ENCODE measurements at regions not wholly inside any gene's neighbourhood (a gene's known extent, or its start where the extent isn't known, plus 50 kb on each side); places are given as distances from the start of the nearest gene placed in this dataset.

- TF ChIP-seq EZH2 (IDR thresholded peaks at IDR 0.05; ENCODE audit: low read depth) (no peak), CTCF (conservative IDR thresholded peaks at IDR 0.05) (no peak)
Observed at GRCh38 chr2:195343942-195344530, 313.0 kb upstream of the SLC39A10 start.

Data from PC-9 (cell line).